ENCODE measurements at regions not wholly inside any gene's neighbourhood (a gene's known extent, or its start where the extent isn't known, plus 50 kb on each side); places are given as distances from the start of the nearest gene placed in this dataset.
"Not testable (repeated sequence)": the region's sequence is repeated elsewhere in the genome, so short reads cannot be mapped to it uniquely, and the experiment has no call there.

DNA sequence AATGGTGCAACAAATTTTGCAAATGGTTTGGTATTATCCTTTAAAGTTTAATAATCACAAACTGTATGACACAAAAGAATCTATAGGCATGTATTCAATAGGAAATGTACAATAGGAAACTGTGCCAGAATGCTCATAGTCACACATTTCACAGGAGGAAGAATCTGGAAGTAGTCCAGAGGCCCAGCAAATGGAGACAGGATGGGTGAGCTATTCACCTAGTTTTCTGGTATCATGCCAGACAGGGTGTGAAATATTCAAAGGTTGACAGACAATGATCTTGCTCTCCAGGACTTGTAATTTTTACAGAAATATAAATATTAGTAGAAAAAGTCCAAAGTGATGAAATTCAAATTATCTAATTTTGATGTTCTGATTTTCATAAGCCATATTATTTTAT is 520.1 kb upstream of the IMPG1 start:
- no peak for DNase-seq (ENCODE audit: low read depth)
- H3K4me3 ChIP-seq (ENCODE audit: low read length): no peak overlapping the region
- TF ChIP-seq, protein P1, sequence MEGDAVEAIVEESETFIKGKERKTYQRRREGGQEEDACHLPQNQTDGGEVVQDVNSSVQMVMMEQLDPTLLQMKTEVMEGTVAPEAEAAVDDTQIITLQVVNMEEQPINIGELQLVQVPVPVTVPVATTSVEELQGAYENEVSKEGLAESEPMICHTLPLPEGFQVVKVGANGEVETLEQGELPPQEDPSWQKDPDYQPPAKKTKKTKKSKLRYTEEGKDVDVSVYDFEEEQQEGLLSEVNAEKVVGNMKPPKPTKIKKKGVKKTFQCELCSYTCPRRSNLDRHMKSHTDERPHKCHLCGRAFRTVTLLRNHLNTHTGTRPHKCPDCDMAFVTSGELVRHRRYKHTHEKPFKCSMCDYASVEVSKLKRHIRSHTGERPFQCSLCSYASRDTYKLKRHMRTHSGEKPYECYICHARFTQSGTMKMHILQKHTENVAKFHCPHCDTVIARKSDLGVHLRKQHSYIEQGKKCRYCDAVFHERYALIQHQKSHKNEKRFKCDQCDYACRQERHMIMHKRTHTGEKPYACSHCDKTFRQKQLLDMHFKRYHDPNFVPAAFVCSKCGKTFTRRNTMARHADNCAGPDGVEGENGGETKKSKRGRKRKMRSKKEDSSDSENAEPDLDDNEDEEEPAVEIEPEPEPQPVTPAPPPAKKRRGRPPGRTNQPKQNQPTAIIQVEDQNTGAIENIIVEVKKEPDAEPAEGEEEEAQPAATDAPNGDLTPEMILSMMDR (conservative IDR thresholded peaks at IDR 0.05; ENCODE audit: low read depth, low read length): no peak

DNA sequence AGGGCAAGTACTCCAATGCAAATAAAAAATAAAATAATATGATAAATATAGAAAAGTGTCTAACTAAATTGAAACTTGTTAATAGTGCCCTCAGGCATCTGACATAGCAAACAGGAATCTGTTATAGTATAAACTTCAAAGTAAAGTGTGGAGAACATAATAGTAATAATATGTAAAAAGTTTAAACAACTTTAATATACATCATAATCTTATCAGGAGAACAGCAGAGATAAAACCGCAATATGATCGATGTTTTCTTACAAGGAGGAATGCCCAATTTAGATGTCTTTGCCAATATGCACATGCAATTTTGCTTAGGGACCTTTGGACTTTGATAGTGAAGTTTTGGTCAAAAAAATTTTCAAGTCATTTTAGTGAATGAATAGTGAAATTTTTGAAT is 514.8 kb upstream of the IMPG1 start:
- no peak overlapping the region for H3K4me3 ChIP-seq (ENCODE audit: low read length)
- DNase-seq (ENCODE audit: low read depth): no peak
- TF ChIP-seq, protein P1 (conservative IDR thresholded peaks at IDR 0.05; ENCODE audit: low read depth, low read length): no peak

DNA sequence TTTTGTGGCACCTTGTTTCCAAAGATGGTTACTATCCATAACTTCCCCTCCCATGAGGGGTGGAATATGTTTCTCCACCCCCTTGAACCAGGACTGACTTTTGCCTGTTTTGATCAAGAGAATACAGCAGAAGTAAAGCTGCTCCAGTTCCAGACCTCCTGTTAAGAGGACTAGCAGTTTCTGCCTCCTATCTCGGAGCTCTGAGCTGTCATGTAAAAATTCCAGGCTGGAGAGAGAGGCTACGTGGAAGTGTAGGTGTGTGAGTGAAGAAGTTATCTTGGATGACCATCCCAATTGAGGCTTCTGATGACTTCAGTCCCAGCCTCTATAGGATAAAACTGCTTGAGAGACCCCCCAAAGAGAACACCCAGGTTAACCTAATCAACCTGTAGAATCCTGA is 511.7 kb upstream of the IMPG1 start:
- no peak for DNase-seq (ENCODE audit: low read depth)
- TF ChIP-seq, protein P1 (conservative IDR thresholded peaks at IDR 0.05; ENCODE audit: low read depth, low read length): no peak
- H3K4me3 ChIP-seq (ENCODE audit: low read length): no peak overlapping the region

DNA sequence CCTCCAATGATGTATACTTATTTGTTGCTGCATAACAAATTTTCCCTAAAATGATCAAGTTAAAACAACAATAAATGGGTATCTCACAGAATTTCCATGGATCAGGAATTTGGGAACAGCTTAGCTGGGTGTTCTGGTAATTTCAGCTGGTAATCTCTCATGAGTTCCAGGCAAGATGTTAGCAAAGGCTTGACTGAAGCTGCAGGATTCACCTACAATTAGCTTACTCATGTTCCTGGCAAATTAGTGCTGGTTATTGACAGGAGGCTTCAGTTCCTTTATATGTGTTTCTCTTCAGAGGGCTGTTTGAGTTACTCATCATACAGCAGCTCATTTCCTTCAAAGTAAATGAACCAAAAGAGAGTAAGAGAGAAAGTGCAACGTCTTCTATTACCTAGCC is 506.3 kb upstream of the IMPG1 start:
- TF ChIP-seq, protein P1 (conservative IDR thresholded peaks at IDR 0.05; ENCODE audit: low read depth, low read length): no peak
- DNase-seq (ENCODE audit: low read depth): no peak
- no peak overlapping the region for H3K4me3 ChIP-seq (ENCODE audit: low read length)

DNA sequence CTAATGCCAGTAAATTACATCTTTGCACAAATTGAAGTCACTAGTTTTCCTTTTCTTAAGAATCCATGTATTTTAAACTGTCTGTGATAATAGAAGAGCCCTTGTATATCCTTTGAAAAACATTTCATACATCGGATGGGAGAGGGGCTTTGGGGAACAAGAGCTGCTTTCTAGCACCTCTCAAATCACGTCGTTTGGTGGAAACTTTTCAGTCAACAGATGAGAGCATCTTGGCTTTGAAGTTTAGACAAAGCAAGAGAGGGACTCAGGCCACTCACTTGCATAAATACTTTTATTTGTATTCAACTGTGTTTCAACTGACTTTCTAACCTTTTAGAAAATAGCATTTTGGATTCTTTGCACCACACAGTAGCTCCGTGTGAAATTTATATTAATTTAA is 502.3 kb upstream of the IMPG1 start:
- TF ChIP-seq, protein P1 (conservative IDR thresholded peaks at IDR 0.05; ENCODE audit: low read depth, low read length): no peak
- no peak for DNase-seq (ENCODE audit: low read depth)
- no peak overlapping the region for H3K4me3 ChIP-seq (ENCODE audit: low read length)

DNA sequence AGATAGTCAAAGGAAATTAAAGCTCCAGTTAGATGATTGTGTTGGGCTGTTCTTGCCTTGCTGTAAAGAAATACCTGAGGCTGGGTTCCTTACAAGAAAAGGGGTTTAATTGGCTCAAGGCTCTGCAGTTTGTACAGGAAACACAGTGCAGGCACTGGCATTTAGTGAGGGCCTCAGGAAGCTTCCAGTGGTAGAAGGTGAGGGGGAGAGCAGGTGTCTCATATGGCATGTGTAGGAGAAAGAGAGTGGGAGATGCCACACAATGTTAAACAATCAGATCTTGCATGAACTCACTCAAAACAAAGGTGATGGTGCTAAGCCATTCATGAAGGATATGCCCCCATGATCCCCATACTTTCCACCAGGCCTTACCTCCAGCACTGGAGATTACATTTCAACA is 493.5 kb upstream of the IMPG1 start:
- H3K4me3 ChIP-seq (ENCODE audit: low read length): no peak overlapping the region
- TF ChIP-seq, protein P1 (conservative IDR thresholded peaks at IDR 0.05; ENCODE audit: low read depth, low read length): no peak
- DNase-seq (ENCODE audit: low read depth): no peak

DNA sequence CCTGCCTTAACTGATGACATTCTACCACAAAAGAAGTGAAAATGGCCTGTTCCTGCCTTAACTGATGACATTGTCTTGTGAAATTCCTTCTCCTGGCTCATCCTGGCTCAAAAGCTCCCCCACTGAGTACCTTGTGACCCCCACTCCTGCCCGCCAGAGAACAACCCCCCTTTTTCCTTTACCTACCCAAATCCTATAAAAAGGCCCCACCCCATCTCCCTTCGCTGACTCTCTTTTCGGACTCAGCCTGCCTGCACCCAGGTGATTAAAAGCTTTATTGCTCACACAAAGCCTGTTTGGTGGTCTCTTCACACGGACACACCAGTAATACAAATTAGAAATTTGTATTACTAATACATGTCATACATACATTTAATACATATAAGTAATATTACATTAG is 489.9 kb upstream of the IMPG1 start:
- DNase-seq (ENCODE audit: low read depth); H3K4me3 ChIP-seq (ENCODE audit: low read length): not testable (repeated sequence)

DNA sequence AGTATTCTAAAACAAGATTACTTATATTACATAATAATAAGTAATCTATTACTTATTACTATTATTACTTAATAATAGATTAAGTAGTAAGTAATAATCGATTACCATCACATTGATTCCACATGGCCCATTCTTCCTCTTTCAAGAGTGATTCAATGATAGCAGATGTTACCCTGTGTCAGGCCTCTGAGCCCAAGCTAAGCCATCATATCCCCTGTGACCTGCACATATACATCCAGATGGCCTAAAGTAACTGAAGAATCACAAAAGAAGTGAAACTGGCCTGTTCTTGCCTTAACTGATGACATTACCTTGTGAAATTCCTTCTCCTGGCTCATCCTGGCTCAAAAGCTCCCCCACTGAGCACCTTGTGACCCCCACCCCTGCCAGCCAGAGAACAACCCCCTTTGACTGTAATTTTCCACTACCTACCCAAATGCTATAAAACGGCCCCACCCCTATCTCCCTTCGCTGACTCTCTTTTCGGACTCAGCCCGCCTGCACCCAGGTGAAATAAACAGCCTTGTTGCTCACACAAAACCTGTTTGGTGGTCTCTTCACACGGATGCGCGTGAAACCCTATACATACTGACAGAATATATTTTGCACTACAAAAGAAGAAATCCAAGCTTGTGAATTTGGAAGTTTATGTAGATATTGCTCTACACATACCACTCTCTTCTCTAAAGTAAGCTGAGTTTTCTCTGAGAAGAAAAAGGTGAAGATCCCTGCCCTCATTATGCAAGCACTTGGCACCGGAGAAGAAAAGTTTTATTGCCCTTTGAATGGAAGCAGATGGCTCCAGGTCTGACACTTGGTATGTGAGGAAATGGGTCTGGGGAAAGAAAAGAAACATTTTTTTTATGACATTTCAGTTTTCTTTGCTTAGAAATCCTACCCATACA is 488.6 kb upstream of the IMPG1 start:
- H3K4me3 ChIP-seq (ENCODE audit: low read length); DNase-seq (ENCODE audit: low read depth): not testable (repeated sequence)

Measured in retinal pigment epithelial cell (primary cell).